ENCODE measurements at regions not wholly inside any gene's neighbourhood (a gene's known extent, or its start where the extent isn't known, plus 50 kb on each side); places are given as distances from the start of the nearest gene placed in this dataset.

DNA sequence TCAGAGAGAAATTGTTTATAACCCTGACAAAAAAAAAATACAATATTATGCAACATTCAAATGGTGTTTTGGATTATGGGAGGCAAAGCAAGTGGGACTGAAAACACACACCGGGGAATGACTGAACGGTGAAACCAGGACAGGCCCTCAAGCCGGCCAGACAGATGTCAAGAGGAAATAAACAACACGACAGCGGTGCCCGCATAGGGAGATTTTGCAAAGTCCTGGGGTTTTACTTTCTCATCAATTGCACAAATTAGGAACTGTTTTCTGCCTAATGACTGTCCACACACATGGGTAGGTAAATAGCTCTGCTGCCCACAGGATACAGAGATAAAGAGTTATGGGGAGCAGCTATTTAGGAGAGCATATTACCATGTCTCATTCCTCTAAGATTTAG, 134.5 kb downstream of the IRS2 start:
- peaks cover 13% of the 10 kb centered on the region for H3K4me1 ChIP-seq (ENCODE audit: insufficient read depth, low read length)
- H3K27ac ChIP-seq (ENCODE audit: low read length) = no peak overlapping the region
- no peaks in the 10 kb centered on the region for H3K36me3 ChIP-seq (ENCODE audit: low read depth, low read length)
- intact Hi-C loops (cut with micrococcal nuclease) = no loop called here
- ATAC-seq = no peak
- H3K4me2 ChIP-seq (ENCODE audit: low read length) = no peak overlapping the region
- ChIA-PET POLR2A (ENCODE audit: unreplicated experiment) (no interaction called here), CTCF (no interaction called here)
- H3K9me3 ChIP-seq (ENCODE audit: low read length) = no peaks in the 10 kb centered on the region
- no peak overlapping the region for H3K4me3 ChIP-seq (ENCODE audit: low read length)
- DNase-seq = no peak
- H3F3A ChIP-seq (ENCODE audit: low read length, unreplicated experiment) = no peaks in the 10 kb centered on the region
- H4K20me1 ChIP-seq (ENCODE audit: low read length) = no peaks in the 10 kb centered on the region
- H3K79me2 ChIP-seq (ENCODE audit: low read length) = no peaks in the 10 kb centered on the region
- H3K27me3 ChIP-seq (ENCODE audit: low read length) = no peaks in the 10 kb centered on the region
- H3K9me2 ChIP-seq (replicated peaks; ENCODE audit: low read length) = no peaks in the 10 kb centered on the region
- H2AFZ ChIP-seq (ENCODE audit: low read length) = no peak overlapping the region
- H3K9ac ChIP-seq (ENCODE audit: low read length) = no peak overlapping the region
- BruUV-seq (replicated peaks) = no TSS peak
- no peak for TF ChIP-seq EZH2 (IDR thresholded peaks at IDR 0.05; ENCODE audit: low read length, unreplicated experiment)
- TF ChIP-seq, protein P1, sequence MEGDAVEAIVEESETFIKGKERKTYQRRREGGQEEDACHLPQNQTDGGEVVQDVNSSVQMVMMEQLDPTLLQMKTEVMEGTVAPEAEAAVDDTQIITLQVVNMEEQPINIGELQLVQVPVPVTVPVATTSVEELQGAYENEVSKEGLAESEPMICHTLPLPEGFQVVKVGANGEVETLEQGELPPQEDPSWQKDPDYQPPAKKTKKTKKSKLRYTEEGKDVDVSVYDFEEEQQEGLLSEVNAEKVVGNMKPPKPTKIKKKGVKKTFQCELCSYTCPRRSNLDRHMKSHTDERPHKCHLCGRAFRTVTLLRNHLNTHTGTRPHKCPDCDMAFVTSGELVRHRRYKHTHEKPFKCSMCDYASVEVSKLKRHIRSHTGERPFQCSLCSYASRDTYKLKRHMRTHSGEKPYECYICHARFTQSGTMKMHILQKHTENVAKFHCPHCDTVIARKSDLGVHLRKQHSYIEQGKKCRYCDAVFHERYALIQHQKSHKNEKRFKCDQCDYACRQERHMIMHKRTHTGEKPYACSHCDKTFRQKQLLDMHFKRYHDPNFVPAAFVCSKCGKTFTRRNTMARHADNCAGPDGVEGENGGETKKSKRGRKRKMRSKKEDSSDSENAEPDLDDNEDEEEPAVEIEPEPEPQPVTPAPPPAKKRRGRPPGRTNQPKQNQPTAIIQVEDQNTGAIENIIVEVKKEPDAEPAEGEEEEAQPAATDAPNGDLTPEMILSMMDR (conservative IDR thresholded peaks at IDR 0.05; ENCODE audit: low read depth, low read length) = no peak
- TF ChIP-seq EZH2phosphoT487 (IDR thresholded peaks at IDR 0.05; ENCODE audit: borderline replicate concordance, low read length) = no peak

DNA sequence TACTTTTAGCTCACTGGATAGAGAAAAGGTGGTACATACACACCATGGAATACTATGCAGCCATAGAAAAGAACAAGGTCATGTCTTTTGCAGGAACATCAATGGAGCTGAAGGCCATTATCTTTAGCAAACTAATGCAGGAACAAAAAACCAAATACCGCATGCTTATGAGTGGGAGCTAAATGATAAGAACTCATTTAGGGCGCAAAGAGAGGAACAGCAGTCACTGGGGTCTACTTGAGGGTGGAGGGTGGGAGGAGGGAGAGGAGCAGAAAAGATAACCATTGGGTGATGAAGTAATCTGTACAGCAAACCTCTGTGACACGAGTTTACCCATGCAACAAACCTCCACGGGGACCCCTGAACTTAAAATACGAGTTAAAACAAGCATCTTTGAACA, 135.1 kb downstream of the IRS2 start:
- H2AFZ ChIP-seq (ENCODE audit: low read length) = no peak overlapping the region
- no peaks in the 10 kb centered on the region for H3K9me2 ChIP-seq (replicated peaks; ENCODE audit: low read length)
- no peak overlapping the region for H3K4me3 ChIP-seq (ENCODE audit: low read length)
- H3K27me3 ChIP-seq (ENCODE audit: low read length) = no peaks in the 10 kb centered on the region
- no peaks in the 10 kb centered on the region for H3K79me2 ChIP-seq (ENCODE audit: low read length)
- DNase-seq (no peak), ATAC-seq (no peak)
- no peaks in the 10 kb centered on the region for H3K36me3 ChIP-seq (ENCODE audit: low read depth, low read length)
- POLR2A ChIA-PET (ENCODE audit: unreplicated experiment) = no interaction called here
- no peaks in the 10 kb centered on the region for H3F3A ChIP-seq (ENCODE audit: low read length, unreplicated experiment)
- CTCF ChIA-PET = no interaction called here
- H3K27ac ChIP-seq (ENCODE audit: low read length) = no peak overlapping the region
- no peaks in the 10 kb centered on the region for H3K9me3 ChIP-seq (ENCODE audit: low read length)
- H3K9ac ChIP-seq (ENCODE audit: low read length) = no peak overlapping the region
- no TSS peak for BruUV-seq (replicated peaks)
- peaks cover 18% of the 10 kb centered on the region for H3K4me1 ChIP-seq (ENCODE audit: insufficient read depth, low read length)
- TF ChIP-seq EZH2 (IDR thresholded peaks at IDR 0.05; ENCODE audit: low read length, unreplicated experiment) (no peak), EZH2phosphoT487 (IDR thresholded peaks at IDR 0.05; ENCODE audit: borderline replicate concordance, low read length) (no peak)
- TF ChIP-seq, protein P1 (conservative IDR thresholded peaks at IDR 0.05; ENCODE audit: low read depth, low read length) = no peak
- intact Hi-C loops (cut with micrococcal nuclease) = no loop called here
- no peaks in the 10 kb centered on the region for H4K20me1 ChIP-seq (ENCODE audit: low read length)
- H3K4me2 ChIP-seq (ENCODE audit: low read length) = no peak overlapping the region

DNA sequence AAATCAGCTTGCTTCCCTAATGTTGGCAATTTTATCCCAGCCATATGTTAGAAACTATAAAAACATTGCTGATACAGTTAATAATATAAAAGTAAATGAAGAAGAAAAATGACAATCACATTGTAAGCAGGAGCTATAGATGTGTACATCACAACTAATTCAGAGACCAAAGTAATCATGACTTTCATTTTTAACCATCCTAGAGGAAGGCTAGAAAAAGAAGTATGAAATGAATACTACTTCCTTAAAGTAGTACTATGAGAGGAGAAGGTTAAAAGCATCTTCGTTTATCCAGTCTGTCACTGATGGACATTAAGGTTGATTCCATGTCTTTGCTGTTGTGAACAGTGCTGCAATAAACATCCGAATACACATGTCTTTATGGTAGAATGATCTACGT, 135.5 kb downstream of the IRS2 start:
- Histone ChIP-seq H3K9me2 (replicated peaks; ENCODE audit: low read length) (no peaks in the 10 kb centered on the region), H3F3A (ENCODE audit: low read length, unreplicated experiment) (no peaks in the 10 kb centered on the region), H3K4me2 (ENCODE audit: low read length) (no peak overlapping the region), H3K36me3 (ENCODE audit: low read depth, low read length) (no peaks in the 10 kb centered on the region), H3K27me3 (ENCODE audit: low read length) (no peaks in the 10 kb centered on the region), H3K27ac (ENCODE audit: low read length) (no peak overlapping the region), H4K20me1 (ENCODE audit: low read length) (no peaks in the 10 kb centered on the region), H3K4me1 (ENCODE audit: insufficient read depth, low read length) (peaks cover 20% of the 10 kb centered on the region), H2AFZ (ENCODE audit: low read length) (no peak overlapping the region), H3K79me2 (ENCODE audit: low read length) (no peaks in the 10 kb centered on the region), H3K9ac (ENCODE audit: low read length) (no peak overlapping the region), H3K4me3 (ENCODE audit: low read length) (no peak overlapping the region), H3K9me3 (ENCODE audit: low read length) (no peaks in the 10 kb centered on the region)
- no peak for TF ChIP-seq EZH2phosphoT487 (IDR thresholded peaks at IDR 0.05; ENCODE audit: borderline replicate concordance, low read length)
- TF ChIP-seq EZH2 (IDR thresholded peaks at IDR 0.05; ENCODE audit: low read length, unreplicated experiment) = no peak
- TF ChIP-seq, protein P1 (conservative IDR thresholded peaks at IDR 0.05; ENCODE audit: low read depth, low read length) = no peak
- BruUV-seq (replicated peaks) = no TSS peak
- intact Hi-C loops (cut with micrococcal nuclease) = no loop called here
- CTCF ChIA-PET = no interaction called here
- DNase-seq (no peak), ATAC-seq (no peak)
- POLR2A ChIA-PET (ENCODE audit: unreplicated experiment) = no interaction called here

Measured in PC-3 (cell line).